ENCODE measurements at regions not wholly inside any gene's neighbourhood (a gene's known extent, or its start where the extent isn't known, plus 50 kb on each side); places are given as distances from the start of the nearest gene placed in this dataset.

GRCh38 chr16:73368715-73369114 lies 320.8 kb upstream of the ZFHX3 start:
- peaks cover 56% of the 10 kb centered on the region for H3K27me3 Mint-ChIP-seq
- no peaks in the 10 kb centered on the region for H3K36me3 Mint-ChIP-seq (ENCODE audit: insufficient read depth)
- peaks cover 3% of the 10 kb centered on the region for H3K4me1 Mint-ChIP-seq (ENCODE audit: low read depth)
- TF ChIP-seq, protein P1, sequence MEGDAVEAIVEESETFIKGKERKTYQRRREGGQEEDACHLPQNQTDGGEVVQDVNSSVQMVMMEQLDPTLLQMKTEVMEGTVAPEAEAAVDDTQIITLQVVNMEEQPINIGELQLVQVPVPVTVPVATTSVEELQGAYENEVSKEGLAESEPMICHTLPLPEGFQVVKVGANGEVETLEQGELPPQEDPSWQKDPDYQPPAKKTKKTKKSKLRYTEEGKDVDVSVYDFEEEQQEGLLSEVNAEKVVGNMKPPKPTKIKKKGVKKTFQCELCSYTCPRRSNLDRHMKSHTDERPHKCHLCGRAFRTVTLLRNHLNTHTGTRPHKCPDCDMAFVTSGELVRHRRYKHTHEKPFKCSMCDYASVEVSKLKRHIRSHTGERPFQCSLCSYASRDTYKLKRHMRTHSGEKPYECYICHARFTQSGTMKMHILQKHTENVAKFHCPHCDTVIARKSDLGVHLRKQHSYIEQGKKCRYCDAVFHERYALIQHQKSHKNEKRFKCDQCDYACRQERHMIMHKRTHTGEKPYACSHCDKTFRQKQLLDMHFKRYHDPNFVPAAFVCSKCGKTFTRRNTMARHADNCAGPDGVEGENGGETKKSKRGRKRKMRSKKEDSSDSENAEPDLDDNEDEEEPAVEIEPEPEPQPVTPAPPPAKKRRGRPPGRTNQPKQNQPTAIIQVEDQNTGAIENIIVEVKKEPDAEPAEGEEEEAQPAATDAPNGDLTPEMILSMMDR (IDR thresholded peaks at IDR 0.05; ENCODE audit: unreplicated experiment) = no peak
- H3K4me3 Mint-ChIP-seq (ENCODE audit: low read depth) = no peak overlapping the region
- DNase-seq (ENCODE audit: low spot score, unreplicated experiment) = no peak
- no peak overlapping the region for H3K27ac Mint-ChIP-seq
- H3K9me3 Mint-ChIP-seq (ENCODE audit: low read depth) = no peaks in the 10 kb centered on the region

GRCh38 chr16:73365016-73365551 lies 317.2 kb upstream of the ZFHX3 start:
- H3K9me3 Mint-ChIP-seq (ENCODE audit: low read depth) = no peaks in the 10 kb centered on the region
- H3K27me3 Mint-ChIP-seq = peaks cover 55% of the 10 kb centered on the region
- H3K4me3 Mint-ChIP-seq (ENCODE audit: low read depth) = no peak overlapping the region
- no peak overlapping the region for H3K27ac Mint-ChIP-seq
- no peaks in the 10 kb centered on the region for H3K36me3 Mint-ChIP-seq (ENCODE audit: insufficient read depth)
- TF ChIP-seq, protein P1 (IDR thresholded peaks at IDR 0.05; ENCODE audit: unreplicated experiment) = no peak
- DNase-seq (ENCODE audit: low spot score, unreplicated experiment) = no peak
- no peaks in the 10 kb centered on the region for H3K4me1 Mint-ChIP-seq (ENCODE audit: low read depth)

GRCh38 chr16:73364413-73364812 lies 316.5 kb upstream of the ZFHX3 start:
- TF ChIP-seq, protein P1 (IDR thresholded peaks at IDR 0.05; ENCODE audit: unreplicated experiment) = no peak
- no peak for DNase-seq (ENCODE audit: low spot score, unreplicated experiment)
- Mint-ChIP-seq H3K4me3 (ENCODE audit: low read depth) (no peak overlapping the region), H3K36me3 (ENCODE audit: insufficient read depth) (no peaks in the 10 kb centered on the region), H3K27ac (no peak overlapping the region), H3K9me3 (ENCODE audit: low read depth) (no peaks in the 10 kb centered on the region), H3K4me1 (ENCODE audit: low read depth) (no peaks in the 10 kb centered on the region), H3K27me3 (peaks cover 55% of the 10 kb centered on the region)

GRCh38 chr16:73361061-73361460 lies 313.1 kb upstream of the ZFHX3 start:
- TF ChIP-seq, protein P1 (IDR thresholded peaks at IDR 0.05; ENCODE audit: unreplicated experiment) = no peak
- Mint-ChIP-seq H3K27ac (no peak overlapping the region), H3K9me3 (ENCODE audit: low read depth) (no peaks in the 10 kb centered on the region), H3K27me3 (peaks cover 69% of the 10 kb centered on the region), H3K4me1 (ENCODE audit: low read depth) (peaks cover 2% of the 10 kb centered on the region), H3K4me3 (ENCODE audit: low read depth) (no peak overlapping the region), H3K36me3 (ENCODE audit: insufficient read depth) (no peaks in the 10 kb centered on the region)
- no peak for DNase-seq (ENCODE audit: low spot score, unreplicated experiment)

DNA sequence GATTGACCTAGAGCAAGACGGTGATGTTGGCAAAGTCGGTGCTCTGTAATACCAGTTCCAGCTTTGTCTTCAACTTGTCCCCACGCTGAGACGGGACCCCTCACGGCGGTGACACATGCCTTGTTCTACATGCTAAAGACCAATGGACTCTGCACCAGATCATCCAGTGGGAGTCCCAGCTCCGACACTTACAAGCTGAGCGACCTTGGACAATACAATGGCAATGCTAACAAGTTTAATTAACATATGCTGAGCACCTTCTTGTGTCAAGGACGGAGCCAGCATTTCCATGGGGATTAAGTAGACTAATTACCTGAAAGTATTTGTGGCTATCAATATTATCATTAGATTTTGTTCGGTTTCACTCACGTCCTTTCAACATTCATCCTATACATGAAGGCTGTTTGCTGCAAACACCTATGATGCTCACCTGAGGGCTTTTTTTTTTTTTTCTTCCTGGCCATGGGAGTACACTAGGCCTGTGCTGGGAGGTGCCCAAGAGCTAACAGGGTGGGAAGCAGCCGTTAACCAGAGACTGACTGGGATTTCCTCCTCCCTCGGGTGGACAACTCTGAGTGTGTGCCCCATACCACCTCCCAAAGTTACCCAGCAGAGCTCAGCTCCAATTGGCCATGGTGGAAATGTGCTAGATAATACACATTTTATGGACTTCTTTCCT lies 308.6 kb upstream of the ZFHX3 start:
- no peak for DNase-seq (ENCODE audit: low spot score, unreplicated experiment)
- TF ChIP-seq, protein P1 (IDR thresholded peaks at IDR 0.05; ENCODE audit: unreplicated experiment) = no peak
- no peak overlapping the region for H3K4me3 Mint-ChIP-seq (ENCODE audit: low read depth)
- H3K27ac Mint-ChIP-seq = no peak overlapping the region
- H3K27me3 Mint-ChIP-seq = peaks cover 78% of the 10 kb centered on the region
- H3K4me1 Mint-ChIP-seq (ENCODE audit: low read depth) = peaks cover 22% of the 10 kb centered on the region
- no peaks in the 10 kb centered on the region for H3K36me3 Mint-ChIP-seq (ENCODE audit: insufficient read depth)
- H3K9me3 Mint-ChIP-seq (ENCODE audit: low read depth) = no peaks in the 10 kb centered on the region
